ENCODE measurements at regions not wholly inside any gene's neighbourhood (a gene's known extent, or its start where the extent isn't known, plus 50 kb on each side); places are given as distances from the start of the nearest gene placed in this dataset.

DNA sequence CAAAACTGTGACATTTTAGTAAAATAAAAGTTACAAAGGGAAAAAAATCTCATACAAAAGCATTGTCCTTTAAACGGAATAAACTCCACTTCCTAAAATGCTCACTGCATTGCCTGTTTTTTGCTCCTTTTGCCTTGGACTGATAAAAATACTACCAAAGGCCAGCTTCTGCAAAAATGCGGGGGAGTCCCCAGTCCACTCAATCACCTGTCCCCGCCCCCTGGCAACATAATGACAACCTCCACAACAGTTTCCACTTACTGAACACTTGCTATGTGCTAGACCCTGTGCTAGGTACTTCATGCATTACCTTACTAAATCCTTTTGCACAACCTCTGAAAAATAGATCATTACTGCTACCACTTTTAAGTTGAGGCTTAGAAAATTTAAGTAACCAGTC, 172.7 kb upstream of the CCL2 start:
- TF ChIP-seq, protein P1, sequence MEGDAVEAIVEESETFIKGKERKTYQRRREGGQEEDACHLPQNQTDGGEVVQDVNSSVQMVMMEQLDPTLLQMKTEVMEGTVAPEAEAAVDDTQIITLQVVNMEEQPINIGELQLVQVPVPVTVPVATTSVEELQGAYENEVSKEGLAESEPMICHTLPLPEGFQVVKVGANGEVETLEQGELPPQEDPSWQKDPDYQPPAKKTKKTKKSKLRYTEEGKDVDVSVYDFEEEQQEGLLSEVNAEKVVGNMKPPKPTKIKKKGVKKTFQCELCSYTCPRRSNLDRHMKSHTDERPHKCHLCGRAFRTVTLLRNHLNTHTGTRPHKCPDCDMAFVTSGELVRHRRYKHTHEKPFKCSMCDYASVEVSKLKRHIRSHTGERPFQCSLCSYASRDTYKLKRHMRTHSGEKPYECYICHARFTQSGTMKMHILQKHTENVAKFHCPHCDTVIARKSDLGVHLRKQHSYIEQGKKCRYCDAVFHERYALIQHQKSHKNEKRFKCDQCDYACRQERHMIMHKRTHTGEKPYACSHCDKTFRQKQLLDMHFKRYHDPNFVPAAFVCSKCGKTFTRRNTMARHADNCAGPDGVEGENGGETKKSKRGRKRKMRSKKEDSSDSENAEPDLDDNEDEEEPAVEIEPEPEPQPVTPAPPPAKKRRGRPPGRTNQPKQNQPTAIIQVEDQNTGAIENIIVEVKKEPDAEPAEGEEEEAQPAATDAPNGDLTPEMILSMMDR (IDR thresholded peaks at IDR 0.05) = no peak
- no peak for TF ChIP-seq POLR2A (IDR thresholded peaks at IDR 0.05)
